ENCODE measurements at regions not wholly inside any gene's neighbourhood (a gene's known extent, or its start where the extent isn't known, plus 50 kb on each side); places are given as distances from the start of the nearest gene placed in this dataset.
A peak's percentile ranks its signal among the peaks of the same experiment; 100 is the strongest.

GRCh38 chr14:54127526-54127925 lies 170.9 kb upstream of the BMP4 start:
- DNase-seq (ENCODE audit: low spot score): no peak

DNA sequence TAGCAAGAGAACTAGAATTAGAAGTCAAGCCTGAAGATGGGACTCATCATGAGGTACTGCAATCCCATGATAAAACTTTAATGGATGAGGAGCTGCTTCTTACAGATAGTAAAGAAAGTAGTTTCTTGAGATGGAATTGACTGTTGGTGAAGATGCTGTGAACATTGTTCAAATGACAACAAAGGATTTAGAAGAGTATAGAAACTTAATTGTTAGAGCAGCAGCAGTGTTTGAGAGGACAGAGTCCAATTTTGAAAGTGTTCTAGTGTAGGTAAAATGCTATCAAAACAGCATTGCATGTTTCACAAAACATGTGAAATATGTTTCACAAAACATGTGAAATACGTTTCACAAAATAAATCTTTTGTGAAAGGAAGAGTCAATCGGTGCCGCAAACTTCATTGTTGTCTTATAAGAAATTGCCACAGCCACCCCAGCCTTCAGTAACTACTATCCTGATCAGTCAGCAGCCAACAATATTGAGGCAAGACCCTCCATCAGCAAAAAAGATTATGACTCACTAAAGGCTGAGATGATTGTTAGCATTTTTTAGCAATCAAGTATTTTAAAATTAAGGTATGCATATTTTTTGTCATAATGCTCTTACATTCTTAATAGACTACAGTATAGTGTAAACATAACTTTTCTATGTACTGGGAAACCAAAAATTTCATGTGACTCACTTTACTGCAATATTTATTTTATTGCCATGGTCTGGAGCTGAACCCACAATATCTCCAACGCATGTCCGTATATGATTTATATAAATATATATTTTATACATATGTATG lies 173.4 kb upstream of the BMP4 start:
- DNase-seq (ENCODE audit: low spot score): no peak

GRCh38 chr14:54132496-54132895 lies 175.9 kb upstream of the BMP4 start:
- no peak for DNase-seq (ENCODE audit: low spot score)

DNA sequence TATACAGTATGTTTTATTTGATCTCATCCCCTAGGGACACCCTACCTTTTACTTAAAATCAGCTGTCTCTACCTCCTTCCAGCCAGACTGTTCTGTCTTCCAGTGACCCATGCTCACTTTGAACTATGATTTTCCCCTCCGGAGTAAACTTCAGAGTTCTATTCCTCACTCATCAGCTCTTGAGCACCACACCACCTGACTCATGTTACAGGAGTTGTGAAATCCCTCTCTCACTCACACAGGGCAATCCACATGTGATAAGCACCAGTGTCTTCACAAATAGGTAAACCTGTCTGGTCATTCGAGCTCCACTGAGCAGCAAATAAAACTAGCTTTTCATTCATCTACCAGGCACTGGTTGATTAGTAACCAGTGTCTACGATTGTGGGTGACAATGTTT lies 177.3 kb upstream of the BMP4 start:
- no peak for DNase-seq (ENCODE audit: low spot score)

DNA sequence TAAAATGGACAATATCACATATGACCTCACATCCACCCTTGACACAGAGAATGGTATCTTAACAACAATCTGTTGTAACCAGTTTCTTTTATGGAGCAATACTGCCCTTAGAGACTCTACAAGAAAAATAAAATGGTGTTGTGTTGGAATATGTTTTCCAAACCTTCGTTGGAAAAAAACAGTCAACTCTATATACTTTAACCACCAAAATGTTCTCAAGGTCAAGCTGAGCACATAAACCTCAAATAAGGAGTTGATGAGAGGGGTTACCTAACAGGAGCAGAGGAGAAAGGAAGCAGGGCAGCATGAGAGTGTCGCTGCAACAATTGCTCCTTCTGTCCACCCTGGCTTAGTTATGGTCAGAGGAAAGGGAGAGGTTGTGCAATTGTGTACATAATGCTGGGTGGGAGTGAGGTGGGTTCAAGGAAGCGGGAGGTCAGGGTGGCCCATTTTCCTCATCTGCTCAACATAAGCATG lies 179.2 kb upstream of the BMP4 start:
- no peak for DNase-seq (ENCODE audit: low spot score)

GRCh38 chr14:54136894-54137613 lies 180.4 kb upstream of the BMP4 start:
- DNase-seq (ENCODE audit: low spot score): no peak

GRCh38 chr14:54137614-54137961 lies 181.0 kb upstream of the BMP4 start:
- DNase-seq (ENCODE audit: low spot score): no peak

DNA sequence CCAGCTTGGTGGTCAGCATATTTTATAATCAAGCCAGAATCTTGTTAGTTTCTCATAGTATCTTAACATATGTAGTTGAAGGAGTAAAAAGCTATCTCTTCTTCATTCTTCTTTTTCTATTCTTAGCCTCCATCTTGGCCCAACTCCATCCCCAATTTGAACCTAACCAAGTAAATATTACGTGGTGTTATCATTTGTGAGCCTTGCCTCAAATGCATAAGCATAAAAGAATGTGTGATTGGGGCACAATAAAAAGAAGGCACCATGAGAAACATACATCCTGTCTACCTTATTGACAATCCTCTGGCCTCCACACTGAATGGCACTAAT lies 181.4 kb upstream of the BMP4 start:
- no peak for DNase-seq (ENCODE audit: low spot score)

- no peak for DNase-seq (ENCODE audit: low spot score)
Observed at GRCh38 chr14:54138354-54139038, 181.9 kb upstream of the BMP4 start.

GRCh38 chr14:54140551-54140950 lies 183.9 kb upstream of the BMP4 start:
- DNase-seq (ENCODE audit: low spot score): no peak

GRCh38 chr14:54146601-54147000 lies 190.0 kb upstream of the BMP4 start:
- DNase-seq (ENCODE audit: low spot score): no peak

GRCh38 chr14:54147282-54147681 lies 190.7 kb upstream of the BMP4 start:
- DNase-seq (ENCODE audit: low spot score): no peak

DNA sequence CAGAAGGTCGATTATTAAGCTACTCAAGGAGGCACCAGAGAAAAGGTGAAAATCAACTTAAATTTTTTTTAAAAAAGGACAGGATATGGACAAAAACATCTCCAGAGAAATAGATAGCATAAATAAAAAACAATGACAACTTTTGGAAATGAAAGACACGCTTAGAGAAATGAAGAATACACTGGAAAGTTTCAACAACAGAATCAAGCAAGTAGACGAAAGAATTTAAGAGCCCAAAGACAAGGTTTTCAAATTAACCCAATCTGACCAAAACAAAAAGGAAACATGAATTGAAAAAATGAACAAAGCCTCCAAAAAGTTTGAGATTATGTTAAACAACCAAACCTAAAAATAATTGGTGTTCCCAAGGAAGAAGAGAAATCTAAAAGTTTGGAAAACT lies 191.1 kb upstream of the BMP4 start:
- DNase-seq (ENCODE audit: low spot score): no peak

DNA sequence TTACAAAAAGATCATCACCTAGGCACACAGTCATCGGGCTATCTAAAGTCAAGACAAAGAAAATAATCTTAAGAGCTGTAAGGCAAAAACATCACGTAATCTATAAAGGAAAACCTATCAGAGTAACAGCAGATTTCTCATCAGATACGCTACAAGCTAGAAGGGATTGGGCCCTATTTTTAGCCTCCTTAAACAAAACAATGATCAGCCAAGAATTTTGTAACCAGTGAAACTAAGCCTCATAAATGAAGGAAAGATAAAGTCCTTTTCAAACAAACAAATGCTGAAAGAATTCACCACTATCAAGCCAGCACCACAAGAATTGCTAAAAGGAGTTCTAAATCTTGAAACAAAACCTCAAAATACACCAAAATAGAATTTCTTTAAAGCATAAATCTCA lies 191.6 kb upstream of the BMP4 start:
- DNase-seq (ENCODE audit: low spot score): no peak

- DNase-seq (ENCODE audit: low spot score): no peak
Observed at GRCh38 chr14:54152351-54152750, 195.7 kb upstream of the BMP4 start.

GRCh38 chr14:54166049-54166950 lies 209.7 kb upstream of the BMP4 start:
- peak; percentile 58 for DNase-seq (ENCODE audit: low spot score)

GRCh38 chr14:54168489-54168888 lies 211.9 kb upstream of the BMP4 start:
- DNase-seq (ENCODE audit: low spot score): no peak

- DNase-seq (ENCODE audit: low spot score): no peak
Observed at GRCh38 chr14:54169254-54169924, 212.8 kb upstream of the BMP4 start.

DNA sequence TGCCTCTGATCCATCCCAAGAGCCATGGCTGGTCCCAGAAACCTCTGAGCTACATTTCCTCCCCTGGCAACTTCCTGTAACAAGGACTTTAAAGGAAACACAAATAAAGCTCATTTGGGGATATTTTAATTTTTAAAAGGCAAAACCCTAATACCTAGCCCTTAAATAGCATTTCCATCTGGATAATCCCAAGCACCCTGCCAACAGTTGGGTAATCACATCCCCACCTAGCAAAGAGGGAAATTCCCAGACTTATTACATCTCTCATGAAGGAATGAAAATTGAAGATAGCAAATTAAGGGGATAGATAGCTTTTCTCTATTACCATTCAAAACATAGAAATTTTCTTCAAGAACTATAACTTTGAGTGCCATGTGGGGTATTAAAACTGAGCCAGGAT lies 213.7 kb upstream of the BMP4 start:
- no peak for DNase-seq (ENCODE audit: low spot score)

- DNase-seq (ENCODE audit: low spot score): no peak
Observed at GRCh38 chr14:54172114-54172513, 215.5 kb upstream of the BMP4 start.

- DNase-seq (ENCODE audit: low spot score): no peak
Observed at GRCh38 chr14:54172562-54172961, 215.9 kb upstream of the BMP4 start.

DNA sequence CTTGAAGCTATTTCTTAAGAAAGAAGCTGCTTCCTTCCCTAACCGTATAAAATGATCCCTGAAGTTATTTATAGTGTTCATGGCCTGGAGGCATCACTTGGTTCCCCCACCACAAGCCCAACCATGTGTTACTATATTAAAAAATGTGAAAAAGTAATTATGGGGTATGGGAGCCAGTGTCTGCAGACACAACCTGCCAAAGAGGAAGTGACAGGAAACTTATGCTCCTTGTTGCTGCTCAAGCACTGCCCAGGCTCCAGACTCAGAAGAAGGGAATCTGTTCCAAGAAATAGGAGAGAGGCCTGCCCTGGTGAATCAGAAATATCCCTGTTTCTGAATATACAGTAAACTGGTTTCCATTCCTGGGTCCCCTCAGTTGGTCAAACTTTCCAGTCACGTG lies 217.2 kb upstream of the BMP4 start:
- DNase-seq (ENCODE audit: low spot score): no peak
